ENCODE measurements at regions not wholly inside any gene's neighbourhood (a gene's known extent, or its start where the extent isn't known, plus 50 kb on each side); places are given as distances from the start of the nearest gene placed in this dataset.
"Not testable (repeated sequence)": the region's sequence is repeated elsewhere in the genome, so short reads cannot be mapped to it uniquely, and the experiment has no call there.

DNA sequence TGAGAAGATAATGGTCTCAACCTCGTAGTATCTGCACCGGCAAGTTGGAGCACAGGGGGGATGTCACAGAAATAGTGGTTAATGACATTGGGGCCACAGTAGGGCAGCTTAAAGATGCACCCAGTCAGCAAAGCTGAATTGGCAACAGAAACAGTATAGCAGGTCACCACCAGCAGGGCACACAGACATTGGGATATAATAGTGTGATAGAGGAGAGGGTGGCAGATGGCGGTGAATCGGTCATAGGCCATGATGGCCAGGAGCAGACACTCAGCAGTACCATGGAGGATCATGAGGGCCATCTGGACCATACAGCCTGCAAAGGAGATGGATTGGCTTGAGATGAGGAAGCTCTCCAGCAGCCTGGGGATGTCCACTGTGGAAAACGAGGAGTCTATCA is 106.0 kb upstream of the OR9Q1 start:
- no peak for DNase-seq (ENCODE audit: low spot score)

DNA sequence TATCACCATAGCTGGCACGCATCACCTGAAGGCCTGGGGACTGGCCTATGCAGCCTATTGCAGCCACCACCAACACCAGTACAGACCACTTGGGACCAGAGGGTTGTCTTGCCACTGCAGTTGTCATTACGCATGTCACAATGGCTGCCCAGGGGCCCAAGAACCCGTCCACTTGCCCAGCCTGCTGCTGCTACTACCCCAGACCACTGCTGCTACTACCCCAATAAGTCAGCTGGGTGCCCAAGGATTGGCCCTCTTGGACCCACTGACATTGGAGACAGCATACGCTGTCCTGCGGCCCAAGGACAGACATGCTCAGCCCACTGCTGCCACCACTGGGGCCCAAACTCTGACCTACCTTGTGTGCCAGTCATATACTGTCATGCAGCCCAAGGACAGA is 102.7 kb upstream of the OR9Q1 start:
- no peak for DNase-seq (ENCODE audit: low spot score)

DNA sequence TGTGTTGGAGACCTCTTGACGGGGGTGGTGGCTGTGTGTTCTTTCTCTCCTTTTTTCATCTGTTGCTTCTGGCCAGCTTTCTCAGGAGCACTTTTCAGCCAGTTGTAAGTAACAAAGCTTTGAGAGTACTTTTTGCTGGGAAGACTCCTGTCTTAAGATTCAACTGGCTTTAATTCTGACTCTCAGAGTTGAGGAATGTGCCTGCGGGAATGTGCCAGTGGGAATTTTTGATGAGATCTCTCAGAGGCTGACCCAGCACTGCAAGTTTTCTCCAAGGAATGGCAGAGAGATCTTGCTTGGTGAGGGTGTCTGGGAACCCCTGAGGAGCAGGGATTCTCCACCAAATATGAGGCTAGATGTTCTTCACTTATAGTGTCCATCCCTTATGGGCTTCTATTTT is 91.6 kb upstream of the OR9Q1 start:
- no peak for DNase-seq (ENCODE audit: low spot score)

DNA sequence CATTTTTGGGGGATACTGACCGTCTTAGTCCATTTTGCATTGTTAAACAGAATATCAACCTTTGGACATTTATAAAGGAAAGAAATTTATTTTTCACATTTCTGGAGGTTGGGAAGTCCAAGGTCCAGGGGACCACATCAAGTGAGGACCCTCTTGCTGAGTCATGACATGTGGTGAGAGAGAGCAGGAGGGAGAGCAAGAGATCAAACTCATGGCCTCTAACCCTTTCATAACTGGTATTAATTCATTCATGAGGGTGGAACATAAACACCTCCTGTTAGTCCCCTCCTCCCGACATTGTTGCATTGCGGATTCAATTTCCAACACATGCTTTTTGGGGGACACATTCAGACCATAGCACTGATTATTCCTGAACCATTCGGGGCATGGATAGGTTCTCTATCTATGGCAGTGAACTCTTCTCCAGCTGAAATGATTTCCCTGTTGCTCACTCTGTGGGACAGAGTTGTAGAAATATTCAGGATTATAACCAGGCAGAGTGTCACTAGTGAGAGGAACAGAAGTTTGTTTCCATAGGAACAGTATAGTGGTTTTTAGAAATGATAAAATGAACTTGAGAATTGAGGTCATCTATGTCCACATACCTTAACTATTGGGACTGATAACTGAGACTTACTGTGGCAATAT is 88.2 kb upstream of the OR9Q1 start:
- DNase-seq (ENCODE audit: low spot score), result no peak

DNA sequence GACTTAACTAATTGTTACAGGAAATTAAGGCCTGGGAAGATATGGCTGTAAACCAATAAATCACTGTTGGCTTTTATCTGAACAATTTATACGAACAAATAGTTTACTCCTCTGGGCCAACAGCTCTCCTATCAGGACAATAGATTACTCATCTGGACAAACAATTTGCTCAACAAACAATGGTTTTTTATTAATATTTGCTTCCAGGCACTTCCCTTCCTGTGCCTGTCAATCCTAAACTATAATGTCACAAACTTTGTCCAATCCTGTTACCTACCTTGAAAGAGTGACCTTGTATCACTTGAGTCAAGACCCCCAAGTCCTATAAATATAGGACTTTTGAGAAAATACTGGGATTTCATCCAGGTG is 87.6 kb upstream of the OR9Q1 start:
- no peak for DNase-seq (ENCODE audit: low spot score)

DNA sequence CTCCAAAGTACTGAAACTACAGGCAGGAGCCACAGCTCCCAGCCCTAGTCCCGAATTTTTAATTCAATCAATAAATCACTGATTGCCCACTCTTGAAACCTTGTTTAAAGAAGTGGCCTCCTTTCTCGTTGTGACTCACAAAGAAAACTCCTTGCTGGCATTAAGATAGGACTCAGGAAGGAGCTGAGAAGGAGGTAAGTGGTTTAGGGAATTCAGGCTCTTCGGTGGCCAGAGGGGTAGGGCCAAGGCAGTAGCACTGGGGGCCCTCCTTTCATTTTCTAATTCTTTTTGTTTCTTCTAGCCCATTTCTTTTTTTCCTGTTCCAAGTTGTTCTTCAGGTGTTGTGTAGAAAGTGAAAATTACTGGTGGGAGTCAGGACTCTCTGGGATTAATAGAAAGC is 86.2 kb upstream of the OR9Q1 start:
- DNase-seq (ENCODE audit: low spot score), result no peak

DNA sequence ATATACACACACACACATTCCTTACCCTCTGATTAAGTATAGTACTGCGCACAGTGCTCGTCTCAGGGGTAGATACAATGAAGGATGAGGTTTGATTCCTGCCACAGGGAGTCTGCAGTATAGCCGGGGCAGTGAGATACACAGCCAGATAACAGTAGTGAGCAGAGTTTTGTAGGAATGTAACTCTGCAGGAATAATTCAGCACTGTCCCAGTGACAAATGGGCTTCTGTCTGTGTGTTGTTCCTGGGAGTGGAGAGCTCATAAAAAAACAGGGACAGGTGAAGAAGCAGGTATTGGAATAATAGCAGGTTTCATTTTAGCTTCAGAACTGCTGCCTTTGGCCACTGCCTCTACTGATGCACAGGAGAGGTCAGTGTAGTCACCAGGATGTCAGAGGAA is 85.3 kb upstream of the OR9Q1 start:
- DNase-seq (ENCODE audit: low spot score), result no peak

DNA sequence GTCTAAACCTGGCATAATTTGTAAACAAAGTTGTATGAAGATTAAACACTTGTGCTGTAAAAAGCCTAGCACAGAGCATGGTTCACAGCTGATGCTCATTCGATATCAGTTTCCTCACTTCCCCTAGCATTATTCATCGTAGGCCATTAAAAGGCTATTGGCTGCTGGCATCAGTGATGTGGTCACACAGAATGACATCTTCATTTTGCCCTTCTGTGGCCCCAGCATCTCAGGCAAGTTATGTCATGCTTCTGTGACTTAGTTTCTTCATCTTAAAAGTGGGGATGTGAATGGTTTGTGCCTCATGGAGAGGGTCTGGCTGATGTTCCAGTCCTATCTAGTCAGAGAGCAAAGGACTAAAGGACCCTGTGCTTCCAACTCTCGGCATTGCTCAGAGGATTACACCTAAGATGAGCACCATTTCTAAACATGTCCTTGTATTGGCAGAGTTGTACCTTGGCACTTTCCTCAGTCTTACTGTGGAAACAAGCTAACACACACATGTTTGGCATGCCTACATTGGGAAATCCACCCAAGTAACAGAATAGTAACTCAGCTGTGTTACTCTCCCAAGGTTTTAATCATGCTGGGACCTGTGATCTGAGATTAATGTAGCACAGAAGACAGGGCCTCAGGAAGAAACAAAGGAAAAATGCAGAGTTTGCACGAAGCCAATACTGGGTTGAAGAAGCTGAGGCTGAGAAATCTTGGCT is 83.5 kb upstream of the OR9Q1 start:
- DNase-seq (ENCODE audit: low spot score), result no peak

DNA sequence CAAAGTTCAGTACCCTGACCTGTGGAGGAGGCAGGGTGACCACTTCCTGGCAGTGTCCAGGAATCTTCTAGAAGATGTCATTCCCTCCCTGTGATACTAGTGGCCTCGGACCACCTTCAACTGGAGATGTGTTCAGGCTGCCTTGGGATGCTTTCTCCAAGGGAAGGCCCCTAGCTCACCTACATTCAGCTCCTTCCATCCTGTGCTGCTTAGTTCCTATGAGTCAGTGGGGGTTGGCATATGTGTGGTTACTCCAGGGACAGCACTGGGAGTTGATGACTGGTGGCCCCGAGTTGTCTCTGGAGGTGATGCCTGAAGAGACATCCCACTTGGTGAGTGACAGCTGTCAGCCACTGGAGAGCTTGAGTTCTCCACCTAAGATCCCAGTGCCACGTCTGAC is 81.8 kb upstream of the OR9Q1 start:
- no peak for DNase-seq (ENCODE audit: low spot score)

DNA sequence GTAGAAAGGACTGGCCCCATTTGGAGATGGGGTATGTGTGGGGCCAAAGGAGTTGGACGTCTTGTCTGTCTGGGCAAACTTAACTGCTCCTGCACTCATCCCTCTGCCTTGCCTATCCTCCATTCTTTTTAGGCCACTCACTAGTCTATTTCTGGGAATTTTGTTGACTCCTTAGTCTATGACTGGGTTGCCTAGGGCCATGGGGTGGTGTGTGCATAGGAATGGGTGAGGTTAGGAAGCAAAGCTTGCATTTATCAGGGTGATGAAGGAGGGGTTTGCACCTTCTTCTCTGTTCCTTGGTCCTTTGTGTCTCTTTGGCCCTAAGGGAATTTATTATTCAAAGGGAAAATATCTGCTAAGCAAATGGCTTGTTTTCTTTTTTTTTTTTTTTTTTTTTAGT is 80.9 kb upstream of the OR9Q1 start:
- DNase-seq (ENCODE audit: low spot score), result no peak

DNA sequence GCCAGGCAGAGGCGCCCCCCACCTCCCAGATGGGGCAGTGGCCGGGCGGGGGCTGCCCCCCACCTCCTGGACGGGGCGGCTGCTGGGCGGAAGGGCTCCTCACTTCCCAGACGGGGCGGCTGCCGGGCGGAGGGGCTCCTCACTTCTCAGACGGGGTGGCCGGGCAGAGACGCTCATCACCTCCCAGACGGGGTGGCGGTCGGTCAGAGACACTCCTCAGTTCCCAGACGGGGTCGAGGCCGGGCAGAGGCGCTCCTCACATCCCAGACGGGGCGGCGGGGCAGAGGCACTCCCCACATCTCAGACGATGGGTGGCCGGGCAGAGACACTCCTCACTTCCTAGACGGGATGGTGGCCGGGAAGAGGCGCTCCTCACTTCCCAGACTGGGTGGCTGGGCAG is 79.9 kb upstream of the OR9Q1 start:
- not testable (repeated sequence) for DNase-seq (ENCODE audit: low spot score)

DNA sequence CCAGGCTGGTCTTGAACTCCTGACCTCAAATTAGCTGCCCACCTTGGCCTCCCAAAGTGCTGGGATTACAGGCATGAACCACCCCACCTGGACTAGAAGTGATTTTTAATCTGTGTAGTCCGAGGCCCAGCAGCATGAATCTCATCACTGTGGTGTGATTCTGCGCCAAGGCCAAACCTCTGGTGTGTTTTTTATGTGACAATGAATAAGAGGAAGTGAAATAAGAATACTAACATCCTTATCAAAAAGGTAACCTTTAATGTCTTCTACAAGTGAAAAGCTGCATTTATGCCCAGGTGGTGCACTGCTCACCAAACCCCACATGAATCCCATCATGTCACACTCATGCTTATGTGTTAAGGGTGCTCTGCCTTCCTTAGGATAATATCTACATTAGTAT is 77.1 kb upstream of the OR9Q1 start:
- DNase-seq (ENCODE audit: low spot score), result no peak

DNA sequence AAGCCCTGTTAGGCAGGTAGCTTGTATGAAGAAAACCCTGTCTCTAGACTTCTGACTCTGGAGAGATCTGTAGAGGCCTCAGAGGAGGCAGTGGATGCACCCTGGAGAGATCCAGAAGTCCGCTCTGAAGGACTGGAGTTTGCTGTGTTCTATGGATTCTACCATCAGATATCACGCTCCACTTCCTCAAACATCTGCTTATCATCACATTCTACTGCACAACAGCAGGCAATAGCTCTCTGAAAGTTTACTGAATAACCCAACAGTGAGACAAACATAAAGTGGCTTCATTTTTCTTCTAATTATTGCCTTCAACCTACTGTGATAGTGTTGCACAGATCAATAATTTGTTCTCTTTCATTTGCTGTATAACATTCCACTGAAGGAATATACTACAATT is 59.0 kb upstream of the OR9Q1 start:
- DNase-seq (ENCODE audit: low spot score), result no peak

DNA sequence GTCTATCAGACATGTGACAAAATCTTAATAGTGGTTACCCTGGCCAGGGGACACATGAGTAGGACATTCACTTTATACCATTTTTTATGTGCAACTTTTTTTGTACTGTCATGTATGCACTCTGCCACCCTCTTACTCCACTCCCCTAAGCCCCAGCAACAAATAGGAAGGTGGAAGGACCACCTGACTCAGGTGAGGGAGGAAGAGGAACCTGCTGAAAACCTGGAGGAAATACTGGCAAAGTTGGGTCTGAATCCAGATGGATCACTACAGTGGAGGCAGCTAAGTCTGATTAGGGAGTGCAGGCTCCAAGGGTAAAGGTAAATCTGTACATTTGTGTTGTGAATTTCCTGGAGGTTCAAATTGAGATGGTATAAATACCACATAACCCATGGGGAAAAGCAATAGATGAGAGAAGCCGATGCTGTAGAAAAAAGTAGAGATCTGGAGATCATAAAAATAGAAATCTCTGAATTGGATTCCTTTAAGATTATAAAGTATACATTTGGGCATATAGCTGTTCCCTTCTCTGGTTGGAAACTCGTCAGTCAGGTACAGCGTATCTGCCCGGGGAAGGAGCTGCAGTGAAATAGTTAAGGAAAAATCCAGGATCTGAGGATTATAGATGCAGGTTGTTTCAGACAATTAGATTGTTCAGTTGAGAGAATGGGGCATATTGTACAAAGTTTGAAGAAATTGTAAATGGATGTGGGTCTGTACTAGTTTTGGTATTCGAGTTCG is 52.2 kb upstream of the OR9Q1 start:
- DNase-seq (ENCODE audit: low spot score), result no peak

DNA sequence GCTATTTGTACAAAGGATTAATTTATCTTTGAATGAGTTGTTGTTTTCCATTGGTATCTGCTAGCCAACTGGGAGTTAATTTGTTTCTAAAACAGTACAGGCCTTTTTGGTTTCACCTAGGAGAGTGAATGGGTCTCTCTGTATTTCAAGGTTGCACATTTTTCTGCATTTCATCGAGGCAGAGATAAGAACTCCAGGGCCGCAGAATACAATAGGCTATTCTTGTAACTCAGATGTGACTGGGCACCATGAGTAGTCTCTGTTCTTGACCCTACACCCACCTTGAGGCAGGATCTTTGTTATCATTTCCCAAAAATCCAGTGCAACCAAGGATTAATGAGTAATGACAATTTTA is 51.7 kb upstream of the OR9Q1 start:
- no peak for DNase-seq (ENCODE audit: low spot score)

All from A172 (cell line).